ENCODE measurements at regions not wholly inside any gene's neighbourhood (a gene's known extent, or its start where the extent isn't known, plus 50 kb on each side); places are given as distances from the start of the nearest gene placed in this dataset.
A peak's percentile ranks its signal among the peaks of the same experiment; 100 is the strongest.

DNA sequence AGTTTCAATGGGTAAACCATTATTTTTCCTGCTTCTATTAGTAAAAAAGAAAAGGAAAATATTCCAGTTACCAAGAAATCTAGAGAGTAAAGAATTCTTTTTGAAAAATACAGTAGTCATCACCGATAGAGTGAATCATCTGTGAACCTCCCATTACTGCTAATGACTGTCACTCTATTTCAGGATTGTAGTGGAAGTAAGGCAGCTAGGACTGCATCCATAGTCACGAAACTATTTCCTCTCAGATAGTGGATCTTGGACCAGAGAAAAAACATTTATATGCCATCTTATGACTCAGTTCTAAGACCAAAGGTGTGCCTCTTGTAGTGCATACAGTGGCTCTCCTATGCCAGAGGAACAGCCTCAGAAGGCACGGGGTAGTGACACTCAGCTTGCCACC is 173.9 kb upstream of the PLEKHA5 start:
- H3K4me1 Mint-ChIP-seq = no peaks in the 10 kb centered on the region
- no peaks in the 10 kb centered on the region for H3K9me3 Mint-ChIP-seq
- ATAC-seq = no peak
- H3K4me3 Mint-ChIP-seq = no peak overlapping the region
- peaks cover 16% of the 10 kb centered on the region for H3K27me3 Mint-ChIP-seq
- DNase-seq = no peak
- no peak overlapping the region for H3K27ac Mint-ChIP-seq

DNA sequence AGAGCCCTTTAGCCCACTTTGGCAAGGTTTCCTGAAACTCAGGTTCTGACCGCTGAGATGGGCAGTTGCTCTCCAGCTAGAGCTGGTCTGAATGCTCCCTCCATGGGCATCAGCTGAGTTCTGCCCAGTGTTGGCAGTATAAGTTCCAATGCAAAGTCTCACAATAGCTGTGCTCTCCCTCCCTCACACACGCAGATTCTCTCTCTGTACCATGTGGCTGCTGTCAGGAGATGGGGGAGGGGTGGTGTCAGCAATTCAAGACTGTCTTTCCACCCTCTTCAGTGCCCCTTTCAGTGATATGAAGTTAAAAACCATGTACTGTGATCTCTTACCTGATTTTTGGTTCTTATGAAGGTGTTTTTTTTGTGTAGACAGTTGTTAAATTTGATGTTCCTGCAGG is 164.3 kb upstream of the PLEKHA5 start:
- no peaks in the 10 kb centered on the region for H3K4me1 Mint-ChIP-seq
- H3K27me3 Mint-ChIP-seq = peaks cover 5% of the 10 kb centered on the region
- H3K9me3 Mint-ChIP-seq = no peaks in the 10 kb centered on the region
- H3K4me3 Mint-ChIP-seq = no peak overlapping the region
- H3K27ac Mint-ChIP-seq = no peak overlapping the region
- ATAC-seq (no peak), DNase-seq (no peak)

DNA sequence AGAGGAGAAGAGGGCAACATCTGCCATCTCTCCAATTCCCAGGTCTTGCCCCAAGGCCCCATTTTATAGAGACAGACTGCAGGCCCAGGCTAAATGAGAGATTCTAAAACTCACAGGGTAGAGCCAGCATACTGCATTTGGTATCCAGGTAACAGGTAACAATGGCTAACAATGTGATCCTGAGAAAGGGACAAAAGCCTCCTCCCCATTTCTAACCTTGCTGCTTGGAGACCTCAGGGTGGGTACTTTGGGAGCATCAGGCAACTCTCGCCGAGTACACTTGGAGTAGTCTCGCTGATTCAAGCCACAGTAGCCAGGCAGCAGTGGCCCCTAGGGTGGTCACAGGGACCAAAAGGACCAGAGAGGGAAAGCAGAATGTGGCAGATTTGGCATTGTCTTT is 162.6 kb upstream of the PLEKHA5 start:
- Mint-ChIP-seq H3K9me3 (no peaks in the 10 kb centered on the region), H3K4me1 (no peaks in the 10 kb centered on the region), H3K27me3 (peaks cover 5% of the 10 kb centered on the region), H3K27ac (no peak overlapping the region), H3K4me3 (no peak overlapping the region)
- ATAC-seq = no peak
- DNase-seq = no peak

DNA sequence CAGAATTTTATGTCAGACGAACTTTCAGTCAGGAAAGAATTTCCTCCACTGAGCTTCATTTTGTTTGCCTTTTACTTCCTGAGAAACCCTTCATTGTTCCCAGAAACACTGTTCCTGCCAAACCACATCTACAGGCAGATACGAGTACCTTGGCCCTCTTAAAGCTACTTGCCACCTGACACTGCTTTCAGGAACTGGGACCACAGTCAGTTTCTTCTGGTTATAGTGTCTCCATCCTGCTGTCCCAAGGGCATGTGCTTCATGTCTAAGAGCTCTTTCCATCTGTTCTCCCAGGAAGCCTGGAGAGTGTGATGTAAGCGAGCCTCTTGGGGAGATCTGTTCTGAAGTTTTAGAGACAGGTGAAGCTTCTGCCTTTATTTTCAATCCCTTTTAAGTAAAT is 161.7 kb upstream of the PLEKHA5 start:
- ATAC-seq = no peak

DNA sequence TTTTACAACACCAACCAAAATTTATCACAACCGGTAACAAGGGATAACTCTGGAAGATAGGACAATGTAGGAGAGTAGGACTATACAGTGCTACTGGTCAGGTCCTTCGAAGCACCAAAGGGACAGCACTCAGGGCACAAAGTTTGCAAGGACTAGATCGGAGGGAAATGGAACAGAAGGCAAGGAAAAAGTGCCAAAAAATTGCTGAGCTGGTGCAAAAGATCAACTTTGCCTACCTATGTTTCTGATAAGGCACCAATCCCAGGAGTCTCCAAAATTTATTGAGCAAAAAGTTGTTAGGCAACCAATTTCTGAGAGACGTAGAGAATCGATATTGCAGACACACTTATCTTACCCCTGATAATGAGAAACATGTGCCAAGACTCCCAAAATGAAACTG is 160.0 kb upstream of the PLEKHA5 start:
- Mint-ChIP-seq H3K27me3 (peaks cover 1% of the 10 kb centered on the region), H3K9me3 (no peaks in the 10 kb centered on the region), H3K4me3 (no peak overlapping the region), H3K4me1 (no peaks in the 10 kb centered on the region), H3K27ac (no peak overlapping the region)
- DNase-seq (no peak), ATAC-seq (no peak)

More for the DNA sequence above, 161.7 kb upstream of the PLEKHA5 start:
- H3K4me3 Mint-ChIP-seq = no peak overlapping the region
- peaks cover 5% of the 10 kb centered on the region for H3K27me3 Mint-ChIP-seq
- no peaks in the 10 kb centered on the region for H3K9me3 Mint-ChIP-seq
- H3K27ac Mint-ChIP-seq = no peak overlapping the region
- H3K4me1 Mint-ChIP-seq = no peaks in the 10 kb centered on the region
- no peak for DNase-seq

DNA sequence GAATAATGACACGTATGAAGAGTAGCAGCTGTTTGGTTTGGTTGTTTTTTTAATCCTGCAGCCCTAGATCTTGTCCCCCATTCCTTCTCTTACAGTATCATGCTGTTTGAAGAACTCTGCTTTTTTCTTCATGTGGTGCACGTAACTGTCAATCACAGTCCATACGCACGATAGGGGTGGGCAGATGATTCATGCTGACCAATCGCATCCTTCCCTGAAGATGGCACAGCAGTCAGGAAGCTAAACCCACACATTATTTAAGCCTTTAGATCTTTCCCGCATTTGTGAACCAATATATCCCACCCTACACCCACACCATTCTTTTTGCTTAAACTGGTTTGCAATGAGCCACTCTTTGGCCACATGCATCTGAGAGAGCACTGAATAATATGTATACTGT is 158.9 kb upstream of the PLEKHA5 start:
- Mint-ChIP-seq H3K27ac (no peak overlapping the region), H3K27me3 (no peaks in the 10 kb centered on the region), H3K9me3 (no peaks in the 10 kb centered on the region), H3K4me1 (no peaks in the 10 kb centered on the region), H3K4me3 (no peak overlapping the region)
- no peak for ATAC-seq
- DNase-seq = no peak

DNA sequence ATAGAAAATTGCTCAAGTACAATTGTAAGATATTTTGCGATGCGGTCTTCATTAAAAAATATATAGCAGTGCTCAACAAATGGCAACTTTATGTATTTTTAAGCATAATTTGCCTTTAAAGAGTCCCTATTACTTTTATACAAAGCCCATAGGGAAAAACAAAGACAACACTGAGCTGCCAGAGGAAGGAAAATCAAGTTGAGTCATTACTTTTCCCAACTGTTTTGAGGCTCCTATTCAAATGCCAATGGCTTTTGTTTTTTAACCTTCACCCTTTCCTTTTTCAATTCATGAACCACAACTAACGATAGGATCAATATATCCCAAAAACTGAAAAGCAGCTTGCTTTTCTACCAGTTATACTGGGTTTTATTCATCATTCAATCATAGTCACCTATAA is 157.6 kb upstream of the PLEKHA5 start:
- H3K27me3 Mint-ChIP-seq = no peaks in the 10 kb centered on the region
- H3K27ac Mint-ChIP-seq = no peak overlapping the region
- no peak for ATAC-seq
- H3K9me3 Mint-ChIP-seq = peaks cover 8 to 9% of the 10 kb centered on the region in 2 donors
- H3K4me1 Mint-ChIP-seq = no peaks in the 10 kb centered on the region
- DNase-seq = no peak
- no peak overlapping the region for H3K4me3 Mint-ChIP-seq

DNA sequence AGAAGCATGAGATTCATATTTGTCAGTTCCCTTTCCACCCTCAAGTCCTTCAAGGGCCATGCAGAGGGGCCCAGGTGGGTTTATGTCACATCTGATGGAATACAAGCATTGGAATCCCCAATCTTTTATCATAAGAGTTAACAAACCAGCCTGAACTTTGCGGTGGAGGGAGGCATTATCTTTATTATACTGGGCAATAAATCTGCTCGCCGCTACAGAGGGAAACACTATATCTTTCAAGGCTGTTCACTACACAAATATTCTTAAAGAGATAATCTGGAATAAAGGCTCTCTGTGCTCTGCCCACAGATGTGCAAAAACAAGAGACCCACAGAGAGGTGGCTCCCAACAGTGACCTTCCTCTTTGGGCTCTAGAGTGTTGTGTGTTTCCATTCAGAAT is 153.6 kb upstream of the PLEKHA5 start:
- H3K9me3 Mint-ChIP-seq = peaks cover 20 to 30% of the 10 kb centered on the region in 2 donors
- H3K27me3 Mint-ChIP-seq = no peaks in the 10 kb centered on the region
- no peak overlapping the region for H3K27ac Mint-ChIP-seq
- ATAC-seq = no peak
- H3K4me3 Mint-ChIP-seq = no peak overlapping the region
- H3K4me1 Mint-ChIP-seq = no peaks in the 10 kb centered on the region
- no peak for DNase-seq

DNA sequence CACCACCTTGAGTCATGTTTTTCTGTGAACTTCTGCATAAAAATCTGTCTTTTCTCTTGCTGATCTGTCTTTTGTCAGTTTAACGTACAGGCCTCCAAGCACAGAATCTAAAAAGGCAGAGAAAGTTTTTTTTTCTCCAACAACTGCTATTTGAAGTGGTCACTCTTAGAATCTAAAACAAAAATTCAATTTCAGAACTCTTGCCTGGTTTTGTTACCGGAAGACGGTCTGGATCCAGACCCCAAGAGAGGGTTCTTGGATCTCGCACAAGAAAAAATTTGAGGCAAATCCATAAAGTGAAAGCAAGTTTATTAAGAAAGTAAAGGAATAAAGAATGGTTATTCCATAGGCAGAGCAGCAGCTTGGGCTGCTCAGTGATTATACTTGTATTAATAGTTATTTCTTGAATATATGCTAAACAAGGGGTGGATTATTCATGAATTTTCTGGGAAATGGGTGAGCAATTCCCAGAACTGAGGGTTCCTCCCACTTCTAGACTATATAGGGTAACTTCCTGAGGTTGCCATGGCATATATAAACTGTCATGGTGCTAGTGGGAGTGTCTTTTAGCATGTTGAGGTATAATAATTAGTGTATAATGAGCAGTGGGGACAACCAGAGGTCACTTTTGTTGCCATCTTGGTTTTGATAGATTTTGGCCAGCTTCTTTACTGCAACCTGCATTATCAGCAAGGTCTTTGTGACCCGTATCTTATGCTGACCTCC is 150.0 kb upstream of the PLEKHA5 start:
- DNase-seq (no peak), ATAC-seq (no peak)
- Mint-ChIP-seq H3K9me3 (peaks cover 20 to 30% of the 10 kb centered on the region in 2 donors), H3K27ac (peak overlapping the region in 1 of 2 donors; percentile 63), H3K4me3 (no peak overlapping the region), H3K4me1 (no peaks in the 10 kb centered on the region), H3K27me3 (no peaks in the 10 kb centered on the region)

DNA sequence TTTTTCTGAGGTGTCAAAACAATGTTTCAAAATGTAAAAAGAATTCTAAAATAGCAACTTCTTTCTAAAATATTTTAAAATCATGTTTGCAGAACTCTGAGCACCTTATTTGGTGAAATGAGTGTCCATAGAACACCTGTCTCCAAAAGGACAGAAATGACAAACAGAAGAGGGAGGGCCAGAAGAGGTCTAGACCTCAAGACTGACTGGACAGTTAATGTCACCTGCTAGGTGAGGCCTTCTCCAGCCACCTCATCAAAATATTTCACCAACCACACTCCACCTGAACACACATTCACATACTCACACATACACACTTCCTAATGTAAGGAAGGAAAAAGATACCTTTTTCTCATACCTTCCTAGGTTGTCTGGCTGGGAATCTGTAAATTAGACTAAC is 147.8 kb upstream of the PLEKHA5 start:
- Mint-ChIP-seq H3K27me3 (no peaks in the 10 kb centered on the region), H3K27ac (no peak overlapping the region)
- DNase-seq = no peak

DNA sequence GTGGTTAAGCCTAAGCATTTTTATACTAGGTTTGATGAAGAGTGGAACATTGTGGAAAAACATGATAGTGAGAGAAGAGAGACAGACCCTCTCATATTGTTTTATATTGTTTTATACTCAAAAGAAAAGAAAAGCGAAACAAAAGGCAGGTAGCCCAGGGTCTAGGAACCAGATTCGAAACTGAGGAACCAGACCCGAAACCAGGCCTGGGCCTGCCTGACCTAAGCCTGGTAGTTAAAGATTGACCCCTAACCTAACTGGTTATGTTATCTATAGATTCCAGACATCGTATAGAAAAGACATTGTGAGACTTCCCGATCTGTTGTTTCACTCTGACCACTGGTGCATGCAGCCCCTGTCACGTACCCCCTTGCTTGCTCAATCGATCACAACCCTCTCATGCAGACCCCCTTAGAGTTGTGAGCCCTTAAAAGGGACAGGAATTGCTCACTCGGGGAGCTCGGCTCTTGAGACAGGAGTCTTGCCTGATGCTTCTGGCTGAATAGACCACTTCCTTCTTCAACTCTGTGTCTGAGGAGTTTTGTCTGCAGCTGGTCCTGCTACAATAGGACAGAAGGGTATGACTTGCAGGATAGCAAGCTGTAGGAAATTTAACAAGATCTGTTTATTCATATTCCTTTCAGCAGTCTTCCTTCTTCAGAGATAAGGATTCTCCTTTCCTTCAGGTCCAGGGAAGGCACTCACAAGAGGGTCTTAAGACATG is 147.1 kb upstream of the PLEKHA5 start:
- Mint-ChIP-seq H3K4me3 (no peak overlapping the region), H3K27me3 (no peaks in the 10 kb centered on the region), H3K27ac (no peak overlapping the region), H3K4me1 (no peaks in the 10 kb centered on the region), H3K9me3 (peaks cover 6 to 17% of the 10 kb centered on the region in 2 donors)
- DNase-seq (no peak), ATAC-seq (no peak)

More for the DNA sequence above, 147.8 kb upstream of the PLEKHA5 start:
- ATAC-seq = no peak
- Mint-ChIP-seq H3K4me3 (no peak overlapping the region), H3K4me1 (no peaks in the 10 kb centered on the region), H3K9me3 (peaks cover 13 to 22% of the 10 kb centered on the region in 2 donors)

DNA sequence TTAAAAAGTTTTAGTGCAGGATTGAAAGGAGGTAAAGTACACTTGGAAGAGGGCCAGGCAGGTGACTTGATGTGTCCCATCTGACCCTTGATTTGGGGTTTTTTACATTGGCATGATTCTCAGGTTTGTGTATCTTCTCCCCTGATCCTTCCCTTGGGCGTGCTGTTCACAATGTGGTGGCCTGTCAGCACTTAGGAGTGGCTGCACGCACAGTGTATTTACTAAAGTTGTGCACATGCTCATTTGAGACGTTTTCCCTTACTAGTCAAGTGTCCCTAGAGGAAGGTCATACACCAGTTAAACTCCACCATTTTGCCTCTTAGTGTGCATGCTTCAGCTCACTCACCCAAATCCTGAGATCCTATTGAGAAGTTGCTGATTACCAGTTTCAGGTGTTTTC is 145.7 kb upstream of the PLEKHA5 start:
- H3K9me3 Mint-ChIP-seq = peaks cover 0 to 6% of the 10 kb centered on the region in 2 donors
- no peaks in the 10 kb centered on the region for H3K27me3 Mint-ChIP-seq
- H3K4me3 Mint-ChIP-seq = no peak overlapping the region
- no peaks in the 10 kb centered on the region for H3K4me1 Mint-ChIP-seq
- DNase-seq = no peak
- no peak overlapping the region for H3K27ac Mint-ChIP-seq
- no peak for ATAC-seq

DNA sequence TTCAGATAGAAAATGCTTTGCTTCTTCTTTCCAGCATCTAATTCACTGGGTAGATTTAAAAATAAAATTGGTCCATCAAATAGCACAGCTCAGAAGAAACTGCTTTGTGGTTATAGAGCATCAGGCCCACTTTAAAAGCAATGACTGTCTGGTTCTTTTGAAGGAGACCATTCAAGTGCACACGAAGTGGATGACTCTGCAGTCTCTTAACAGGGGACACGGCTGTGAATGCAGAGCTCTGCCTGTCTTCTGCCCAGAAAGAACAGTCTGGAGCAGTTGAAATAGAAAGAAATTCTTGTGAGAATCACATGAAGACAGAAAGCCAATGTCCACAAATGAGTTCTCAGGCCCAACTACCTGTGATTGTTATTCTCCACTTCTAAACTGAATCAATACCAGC is 138.7 kb upstream of the PLEKHA5 start:
- ATAC-seq (no peak), DNase-seq (no peak)
- Mint-ChIP-seq H3K4me3 (no peak overlapping the region), H3K27me3 (no peaks in the 10 kb centered on the region), H3K9me3 (peaks cover 0 to 6% of the 10 kb centered on the region in 2 donors), H3K27ac (no peak overlapping the region), H3K4me1 (no peaks in the 10 kb centered on the region)

DNA sequence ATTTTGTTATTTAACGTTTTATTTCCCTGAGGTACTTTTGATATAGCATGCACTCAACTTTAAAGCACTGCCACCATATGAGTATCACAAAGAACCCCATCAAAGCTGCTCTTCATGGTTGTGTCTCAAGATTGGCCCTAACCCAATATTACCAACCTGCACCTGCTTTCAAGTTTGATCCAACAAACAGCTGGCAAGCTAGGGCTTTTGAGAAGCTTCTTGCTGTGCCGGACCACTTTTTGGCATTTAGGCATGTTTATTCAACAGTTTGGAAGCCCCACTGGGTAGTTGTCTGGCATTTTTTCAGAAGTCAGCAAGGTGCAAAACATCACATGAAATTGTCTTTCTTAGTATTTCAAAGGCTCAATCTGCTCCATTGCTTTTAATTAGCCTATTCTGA is 137.2 kb upstream of the PLEKHA5 start:
- Mint-ChIP-seq H3K9me3 (peaks cover 0 to 7% of the 10 kb centered on the region in 2 donors), H3K4me3 (no peak overlapping the region), H3K27ac (no peak overlapping the region), H3K27me3 (no peaks in the 10 kb centered on the region), H3K4me1 (no peaks in the 10 kb centered on the region)
- ATAC-seq (no peak), DNase-seq (no peak)

DNA sequence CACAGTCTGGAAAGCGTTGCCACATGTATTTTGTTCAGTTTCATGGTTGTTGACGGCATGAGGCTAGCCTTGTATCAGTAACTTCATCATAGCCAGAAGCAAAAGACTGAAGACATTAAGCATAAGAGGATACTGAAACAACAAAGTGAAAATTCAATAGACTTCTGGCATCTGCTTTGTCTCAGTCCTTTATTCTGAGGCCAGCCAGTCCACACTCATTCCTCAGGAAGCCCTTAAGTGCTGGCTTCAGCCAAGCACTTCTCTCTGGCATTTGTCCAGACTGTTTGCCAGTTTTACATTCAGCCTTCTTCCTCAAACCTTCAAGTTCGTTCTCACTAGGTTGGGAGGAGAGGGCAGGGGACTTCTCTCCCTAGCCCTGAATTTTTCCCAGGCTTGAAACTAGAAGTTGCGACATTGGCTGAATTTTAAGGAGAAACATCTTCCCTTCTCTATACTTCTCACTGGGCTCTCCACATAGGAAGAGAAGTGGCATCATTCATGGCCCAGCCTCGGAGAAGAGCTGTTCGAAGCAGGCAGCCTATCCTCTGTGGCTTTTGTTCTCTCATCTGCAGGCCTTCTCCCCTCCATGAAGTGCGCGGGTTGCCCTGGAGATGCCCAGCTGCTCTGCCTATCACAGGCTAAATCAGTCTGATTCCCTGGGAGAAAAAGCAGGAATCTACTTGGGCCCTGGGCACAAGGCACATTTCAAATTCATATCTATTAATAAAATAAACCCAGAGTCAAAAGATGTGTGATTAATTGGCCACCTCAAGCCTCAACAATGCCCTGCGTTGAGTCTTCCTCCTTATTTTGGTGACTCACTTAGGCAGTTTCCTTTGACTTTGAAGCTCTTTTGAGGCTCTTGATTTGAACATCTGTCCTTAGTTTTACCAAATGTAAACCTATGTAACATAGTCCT is 130.9 kb upstream of the PLEKHA5 start:
- ATAC-seq (no peak), DNase-seq (no peak)
- Mint-ChIP-seq H3K4me3 (no peak overlapping the region), H3K9me3 (peaks cover 6 to 7% of the 10 kb centered on the region in 2 donors), H3K4me1 (no peaks in the 10 kb centered on the region), H3K27me3 (no peaks in the 10 kb centered on the region), H3K27ac (no peak overlapping the region)

DNA sequence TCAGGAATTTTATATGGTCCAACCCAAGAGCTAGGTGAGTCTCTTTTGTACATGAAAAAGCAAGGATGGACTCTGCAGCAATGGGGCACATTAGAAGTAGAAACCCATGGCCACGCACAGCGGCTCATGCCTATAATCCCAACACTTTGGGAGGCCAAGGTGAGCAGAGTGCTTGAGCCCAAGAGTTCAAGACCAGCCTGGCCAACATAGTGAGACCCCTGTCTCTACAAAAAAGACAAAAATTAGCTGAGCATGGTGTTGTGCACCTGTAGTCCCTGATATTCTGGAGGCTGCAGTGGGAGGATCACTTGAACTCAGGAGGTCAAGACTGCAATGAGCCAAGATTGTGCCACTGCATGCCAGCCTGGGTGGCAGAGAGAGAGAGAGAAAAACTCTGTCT is 128.7 kb upstream of the PLEKHA5 start:
- Mint-ChIP-seq H3K9me3 (peaks cover 1 to 6% of the 10 kb centered on the region in 2 donors), H3K27ac (no peak overlapping the region), H3K27me3 (no peaks in the 10 kb centered on the region), H3K4me1 (no peaks in the 10 kb centered on the region), H3K4me3 (no peak overlapping the region)
- DNase-seq = no peak
- no peak for ATAC-seq
